ENCODE measurements at regions not wholly inside any gene's neighbourhood (a gene's known extent, or its start where the extent isn't known, plus 50 kb on each side); places are given as distances from the start of the nearest gene placed in this dataset.

GRCh38 chr3:106560451-106560966, 691.7 kb upstream of the CBLB start:
- no peak for TF ChIP-seq EZH2 (IDR thresholded peaks at IDR 0.05; ENCODE audit: borderline replicate concordance, low read length)
- no peak for TF ChIP-seq CTCF (IDR thresholded peaks at IDR 0.05; ENCODE audit: low read length)

Measured in OCI-LY1 (cell line).